OCI-LY1 (cell line): ENCODE measurements at regions not wholly inside any gene's neighbourhood (a gene's known extent, or its start where the extent isn't known, plus 50 kb on each side); places are given as distances from the start of the nearest gene placed in this dataset.

Experiments
- EZH2 ChIP-seq: fragments of 200-600 bp; sonication (generic), shearing (Covaris generic); IDR thresholded peaks from 2 replicates; pipeline ENCODE4 v1.8.0; 2017; ENCODE audit warnings: borderline replicate concordance, mixed run types, mild to moderate bottlenecking, antibody characterized with exemption, low read length, moderate library complexity, mixed read lengths
- TF ChIP-seq, protein P1 (sequence below): fragments of 200-600 bp; sonication (generic), shearing (Covaris generic); IDR thresholded peaks from 2 replicates; pipeline ENCODE4 v1.5.1; 2017; ENCODE audit warnings: mild to moderate bottlenecking, antibody characterized with exemption, low read length, moderate library complexity, mixed read lengths

DNA sequence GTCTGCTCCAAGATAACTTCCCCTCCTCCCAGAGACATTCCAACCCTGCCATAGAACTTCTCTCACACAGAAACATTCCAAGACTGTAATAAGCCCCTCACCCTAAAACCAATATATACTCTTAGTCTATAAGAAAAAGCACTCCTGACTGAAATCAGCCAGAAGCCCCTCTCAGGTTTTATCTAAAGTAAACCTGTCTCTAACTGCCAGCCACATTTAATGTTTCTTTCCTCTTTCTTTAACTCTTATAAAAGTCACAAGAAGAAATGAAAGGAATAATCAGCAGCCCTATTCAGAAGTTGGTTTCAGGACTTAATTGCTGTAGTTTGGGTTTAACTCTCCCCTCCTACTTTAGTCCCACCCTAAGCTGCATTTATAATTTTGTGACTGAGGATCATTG is 165.0 kb upstream of the ZCCHC13 start:
- TF ChIP-seq, protein P1, sequence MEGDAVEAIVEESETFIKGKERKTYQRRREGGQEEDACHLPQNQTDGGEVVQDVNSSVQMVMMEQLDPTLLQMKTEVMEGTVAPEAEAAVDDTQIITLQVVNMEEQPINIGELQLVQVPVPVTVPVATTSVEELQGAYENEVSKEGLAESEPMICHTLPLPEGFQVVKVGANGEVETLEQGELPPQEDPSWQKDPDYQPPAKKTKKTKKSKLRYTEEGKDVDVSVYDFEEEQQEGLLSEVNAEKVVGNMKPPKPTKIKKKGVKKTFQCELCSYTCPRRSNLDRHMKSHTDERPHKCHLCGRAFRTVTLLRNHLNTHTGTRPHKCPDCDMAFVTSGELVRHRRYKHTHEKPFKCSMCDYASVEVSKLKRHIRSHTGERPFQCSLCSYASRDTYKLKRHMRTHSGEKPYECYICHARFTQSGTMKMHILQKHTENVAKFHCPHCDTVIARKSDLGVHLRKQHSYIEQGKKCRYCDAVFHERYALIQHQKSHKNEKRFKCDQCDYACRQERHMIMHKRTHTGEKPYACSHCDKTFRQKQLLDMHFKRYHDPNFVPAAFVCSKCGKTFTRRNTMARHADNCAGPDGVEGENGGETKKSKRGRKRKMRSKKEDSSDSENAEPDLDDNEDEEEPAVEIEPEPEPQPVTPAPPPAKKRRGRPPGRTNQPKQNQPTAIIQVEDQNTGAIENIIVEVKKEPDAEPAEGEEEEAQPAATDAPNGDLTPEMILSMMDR, result no peak
- TF ChIP-seq EZH2, result no peak
